ENCODE measurements at regions not wholly inside any gene's neighbourhood (a gene's known extent, or its start where the extent isn't known, plus 50 kb on each side); places are given as distances from the start of the nearest gene placed in this dataset.

DNA sequence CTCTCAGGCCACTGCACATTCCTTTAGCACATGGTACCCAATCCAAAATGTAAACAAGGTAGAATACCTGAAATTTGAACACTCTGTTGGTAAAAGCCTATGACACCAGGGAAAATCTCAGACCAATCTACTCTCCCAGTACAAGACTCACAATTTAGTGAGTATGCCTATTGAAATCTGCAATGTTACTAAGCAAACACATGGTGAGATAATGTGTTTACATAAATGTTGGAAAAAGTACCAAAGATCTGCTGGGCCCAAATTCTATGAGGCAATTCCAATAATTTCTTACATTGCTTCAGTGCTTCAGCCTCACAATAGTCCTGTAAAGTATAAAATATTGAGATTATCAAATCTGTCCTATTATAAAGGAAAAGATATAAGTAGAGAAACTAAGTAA lies 536.1 kb downstream of the PYDC2 start:
- TF ChIP-seq, protein P1, sequence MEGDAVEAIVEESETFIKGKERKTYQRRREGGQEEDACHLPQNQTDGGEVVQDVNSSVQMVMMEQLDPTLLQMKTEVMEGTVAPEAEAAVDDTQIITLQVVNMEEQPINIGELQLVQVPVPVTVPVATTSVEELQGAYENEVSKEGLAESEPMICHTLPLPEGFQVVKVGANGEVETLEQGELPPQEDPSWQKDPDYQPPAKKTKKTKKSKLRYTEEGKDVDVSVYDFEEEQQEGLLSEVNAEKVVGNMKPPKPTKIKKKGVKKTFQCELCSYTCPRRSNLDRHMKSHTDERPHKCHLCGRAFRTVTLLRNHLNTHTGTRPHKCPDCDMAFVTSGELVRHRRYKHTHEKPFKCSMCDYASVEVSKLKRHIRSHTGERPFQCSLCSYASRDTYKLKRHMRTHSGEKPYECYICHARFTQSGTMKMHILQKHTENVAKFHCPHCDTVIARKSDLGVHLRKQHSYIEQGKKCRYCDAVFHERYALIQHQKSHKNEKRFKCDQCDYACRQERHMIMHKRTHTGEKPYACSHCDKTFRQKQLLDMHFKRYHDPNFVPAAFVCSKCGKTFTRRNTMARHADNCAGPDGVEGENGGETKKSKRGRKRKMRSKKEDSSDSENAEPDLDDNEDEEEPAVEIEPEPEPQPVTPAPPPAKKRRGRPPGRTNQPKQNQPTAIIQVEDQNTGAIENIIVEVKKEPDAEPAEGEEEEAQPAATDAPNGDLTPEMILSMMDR (IDR thresholded peaks at IDR 0.05; ENCODE audit: low read depth, low read length, missing input control), result no peak
- no peak for TF ChIP-seq REST (IDR thresholded peaks at IDR 0.05)
- TF ChIP-seq MAX (IDR thresholded peaks at IDR 0.05), result no peak
- no peak for TF ChIP-seq YY1 (IDR thresholded peaks at IDR 0.05)
- TF ChIP-seq, protein P2, sequence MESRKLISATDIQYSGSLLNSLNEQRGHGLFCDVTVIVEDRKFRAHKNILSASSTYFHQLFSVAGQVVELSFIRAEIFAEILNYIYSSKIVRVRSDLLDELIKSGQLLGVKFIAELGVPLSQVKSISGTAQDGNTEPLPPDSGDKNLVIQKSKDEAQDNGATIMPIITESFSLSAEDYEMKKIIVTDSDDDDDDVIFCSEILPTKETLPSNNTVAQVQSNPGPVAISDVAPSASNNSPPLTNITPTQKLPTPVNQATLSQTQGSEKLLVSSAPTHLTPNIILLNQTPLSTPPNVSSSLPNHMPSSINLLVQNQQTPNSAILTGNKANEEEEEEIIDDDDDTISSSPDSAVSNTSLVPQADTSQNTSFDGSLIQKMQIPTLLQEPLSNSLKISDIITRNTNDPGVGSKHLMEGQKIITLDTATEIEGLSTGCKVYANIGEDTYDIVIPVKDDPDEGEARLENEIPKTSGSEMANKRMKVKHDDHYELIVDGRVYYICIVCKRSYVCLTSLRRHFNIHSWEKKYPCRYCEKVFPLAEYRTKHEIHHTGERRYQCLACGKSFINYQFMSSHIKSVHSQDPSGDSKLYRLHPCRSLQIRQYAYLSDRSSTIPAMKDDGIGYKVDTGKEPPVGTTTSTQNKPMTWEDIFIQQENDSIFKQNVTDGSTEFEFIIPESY (IDR thresholded peaks at IDR 0.05), result no peak
- no peak for TF ChIP-seq RAD21 (IDR thresholded peaks at IDR 0.05)
- TF ChIP-seq HNF4A (conservative IDR thresholded peaks at IDR 0.05), result no peak
- no peak for TF ChIP-seq FOXA1 (IDR thresholded peaks at IDR 0.05)
- TF ChIP-seq JUND (IDR thresholded peaks at IDR 0.05), result no peak
- TF ChIP-seq EGR1 (IDR thresholded peaks at IDR 0.05; ENCODE audit: low read depth in 2 of 2), result no peak
- no peak for TF ChIP-seq NR2F2 (IDR thresholded peaks at IDR 0.05)

Data from liver (tissue), 3 donors.